Gastroesophageal sphincter (tissue), 4 donors: ENCODE measurements at regions not wholly inside any gene's neighbourhood (a gene's known extent, or its start where the extent isn't known, plus 50 kb on each side); places are given as distances from the start of the nearest gene placed in this dataset.

Experiments
- ATAC-seq: fragments of 150-250 bp; one replicate; pipeline ENCODE4 v1.9.1; 2016; ENCODE audit warnings: mild to moderate bottlenecking, moderate library complexity
- H3K27ac ChIP-seq, 4 donors: fragments of 200-600 bp; sonication (generic) in 3 of 4; 1 replicate in 3 of 4; 2 replicates in 1 of 4; pipeline ENCODE4 v1.5.1; 2016 to 2019
- H3K27me3 ChIP-seq: fragments of 200-600 bp; sonication (generic); one replicate; pipeline ENCODE4 v1.5.1; 2019
- H3K36me3 ChIP-seq, 2 donors: fragments of 200-600 bp; sonication (generic); one replicate each; pipeline ENCODE4 v1.5.1; 2019; ENCODE audit warnings: control low read depth in 1 of 2
- H3K4me1 ChIP-seq, 3 donors: fragments of 200-600 bp; sonication (generic); 1 replicate in 2 of 3; 2 replicates in 1 of 3; pipeline ENCODE4 v1.5.1; 2016 to 2019; ENCODE audit warnings: control low read depth in 2 of 3
- H3K4me3 ChIP-seq, 2 donors: fragments of 200-600 bp; sonication (generic); one replicate each; pipeline ENCODE4 v1.5.1; 2019; ENCODE audit warnings: mild to moderate bottlenecking in 1 of 2, moderate library complexity in 1 of 2
- H3K9me3 ChIP-seq, 3 donors: fragments of 200-600 bp; sonication (generic); one replicate each; pipeline ENCODE4 v1.5.1; 2017 to 2019; ENCODE audit warnings: control low read depth in 2 of 3
- CTCF ChIP-seq, 4 experiments: fragments of 200-600 bp in 2 of 4; fragments of 450-650 bp in 2 of 4; sonication (generic) in 1 of 4; IDR thresholded peaks; one replicate each; pipeline ENCODE4 v1.5.1; 2017 to 2019; ENCODE audit warnings: antibody characterized with exemption in 4 of 4, mild to moderate bottlenecking in 2 of 4, moderate library complexity in 2 of 4
- EP300 ChIP-seq: sonication (generic); formaldehyde crosslinking; IDR thresholded peaks from one replicate; pipeline ENCODE4 v1.6.1; 2017; ENCODE audit warnings: antibody characterized with exemption, mild to moderate bottlenecking
- POLR2A ChIP-seq, 2 donors: fragments of 450-650 bp; IDR thresholded peaks; one replicate each; pipeline ENCODE4 v1.6.1; 2017; ENCODE audit warnings: antibody characterized with exemption in 2 of 2, mild to moderate bottlenecking in 2 of 2, moderate library complexity in 1 of 2
- POLR2AphosphoS5 ChIP-seq: sonication (generic); formaldehyde crosslinking; IDR thresholded peaks from one replicate; pipeline ENCODE4 v1.6.1; 2017; ENCODE audit warnings: antibody characterized with exemption
- WGBS, 2 donors: methylation state at CpG; one replicate each; pipeline ENCODE4 v1.1.5; 2018; ENCODE audit warnings: low coverage in 1 of 2; 5-methylcytosine and 5-hydroxymethylcytosine counted together

- Histone ChIP-seq H3K4me3 (no peak overlapping the region), H3K27ac (no peak overlapping the region), H3K36me3 (no peaks in the 10 kb centered on the region), H3K27me3 (no peaks in the 10 kb centered on the region), H3K4me1 (no peaks in the 10 kb centered on the region), H3K9me3 (no peaks in the 10 kb centered on the region)
- 40 to 53% methylated on average over 1 of the region's 1 CpG for WGBS, 2 donors
- TF ChIP-seq CTCF (IDR thresholded peaks at IDR 0.05) (no peak), POLR2AphosphoS5 (no peak)
- no peak for ATAC-seq
These were observed 108.2 kb downstream of the CNTN3 start for GRCh38 chr3:74506246-74506645.

DNA sequence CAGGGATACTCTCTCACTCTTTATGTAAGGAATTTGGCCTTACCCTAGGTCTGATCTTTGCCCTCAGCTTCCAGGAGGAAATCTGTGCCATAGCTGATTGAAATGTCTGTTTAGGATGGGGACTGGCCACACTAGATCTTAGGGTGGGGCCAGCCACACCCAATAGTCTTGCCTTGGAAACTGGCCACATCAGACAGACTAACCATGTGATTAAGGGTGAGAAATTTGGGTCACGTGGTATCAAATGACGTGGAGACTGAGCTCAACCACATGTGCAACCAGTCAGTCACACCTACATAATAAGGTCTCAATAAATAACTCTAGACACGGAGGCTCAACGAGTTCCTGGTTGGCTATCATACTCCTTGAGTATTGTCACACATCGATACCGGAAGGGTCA is 113.5 kb downstream of the CNTN3 start:
- H3K36me3 ChIP-seq, result no peaks in the 10 kb centered on the region
- WGBS, 2 donors, result 57 to 92% methylated on average over 3 to 4 of the region's 6 CpGs
- TF ChIP-seq POLR2A (IDR thresholded peaks at IDR 0.05) (no peak), EP300 (no peak), CTCF (IDR thresholded peaks at IDR 0.05) (no peak), POLR2AphosphoS5 (no peak)
- no peak for ATAC-seq
- no peaks in the 10 kb centered on the region for H3K27me3 ChIP-seq
- H3K27ac ChIP-seq, result peak overlapping the region in 1 of 4 donors; percentile 35
- H3K4me1 ChIP-seq, result no peaks in the 10 kb centered on the region
- no peak overlapping the region for H3K4me3 ChIP-seq
- H3K9me3 ChIP-seq, result no peaks in the 10 kb centered on the region

GRCh38 chr3:74500257-74500656 is 114.2 kb downstream of the CNTN3 start:
- no peak for ATAC-seq
- Histone ChIP-seq H3K27me3 (no peaks in the 10 kb centered on the region), H3K36me3 (no peaks in the 10 kb centered on the region), H3K4me3 (no peak overlapping the region), H3K27ac (peak overlapping the region in 1 of 4 donors; percentile 35), H3K4me1 (no peaks in the 10 kb centered on the region), H3K9me3 (no peaks in the 10 kb centered on the region)
- WGBS, 2 donors, result 39 to 43% methylated on average over 5 of the region's 5 CpGs
- TF ChIP-seq CTCF (IDR thresholded peaks at IDR 0.05) (no peak), EP300 (no peak), POLR2AphosphoS5 (no peak), POLR2A (IDR thresholded peaks at IDR 0.05) (no peak)

- Histone ChIP-seq H3K27me3 (no peaks in the 10 kb centered on the region), H3K9me3 (no peaks in the 10 kb centered on the region), H3K4me3 (no peak overlapping the region), H3K27ac (no peak overlapping the region), H3K4me1 (no peaks in the 10 kb centered on the region), H3K36me3 (no peaks in the 10 kb centered on the region)
- 62 to 73% methylated on average over 1 of the region's 1 CpG for WGBS, 2 donors
- TF ChIP-seq CTCF (IDR thresholded peaks at IDR 0.05), result no peak
- no peak for TF ChIP-seq POLR2AphosphoS5
- TF ChIP-seq POLR2A (IDR thresholded peaks at IDR 0.05), result no peak
- no peak for TF ChIP-seq EP300
- ATAC-seq, result no peak
These were observed 122.6 kb downstream of the CNTN3 start for GRCh38 chr3:74491874-74492273.

DNA sequence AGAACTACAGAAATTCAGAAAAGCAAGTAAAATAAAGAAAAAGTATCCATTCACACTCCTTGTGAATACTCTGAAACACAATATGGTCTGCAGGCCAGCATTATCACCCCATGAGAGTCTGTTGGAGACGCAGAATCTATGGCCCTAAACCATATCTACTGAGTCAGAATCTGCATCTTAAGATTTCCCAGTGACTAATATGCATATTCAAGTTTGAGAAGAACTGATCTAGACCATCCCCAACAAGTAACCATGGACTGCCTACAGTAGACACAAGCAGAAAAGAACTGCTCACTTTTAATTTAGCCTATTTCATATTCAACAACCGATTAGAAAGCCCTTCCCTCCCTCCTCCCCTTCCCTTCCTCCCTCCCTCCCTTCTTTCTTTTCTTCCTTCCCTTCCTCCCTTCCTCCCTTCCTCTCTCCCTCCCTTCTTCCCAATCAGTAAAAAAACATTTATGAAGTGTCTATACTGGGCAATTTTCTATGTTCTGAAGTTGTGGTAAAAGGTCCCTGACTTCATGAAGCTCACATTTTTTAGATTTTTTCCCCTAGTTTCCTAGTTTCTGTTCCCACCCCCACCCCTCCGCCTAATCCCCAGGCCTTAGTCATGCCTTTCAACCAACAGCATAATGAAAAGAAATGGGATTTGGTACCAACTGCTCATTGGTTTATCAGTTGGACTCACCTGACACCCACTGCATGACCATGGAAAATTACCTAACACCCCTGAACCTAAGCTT is 125.2 kb downstream of the CNTN3 start:
- ATAC-seq, result no peak
- TF ChIP-seq CTCF (IDR thresholded peaks at IDR 0.05) (no peak), POLR2AphosphoS5 (no peak), POLR2A (IDR thresholded peaks at IDR 0.05) (no peak), EP300 (no peak)
- Histone ChIP-seq H3K4me3 (no peak overlapping the region), H3K36me3 (no peaks in the 10 kb centered on the region), H3K27me3 (no peaks in the 10 kb centered on the region), H3K9me3 (no peaks in the 10 kb centered on the region), H3K27ac (no peak overlapping the region), H3K4me1 (no peaks in the 10 kb centered on the region)
- WGBS, 2 donors, result 70% methylated on average over 2 of the region's 3 CpGs
